Neural progenitor cell (in vitro differentiated cells): ENCODE measurements at regions not wholly inside any gene's neighbourhood (a gene's known extent, or its start where the extent isn't known, plus 50 kb on each side); places are given as distances from the start of the nearest gene placed in this dataset.

Source experiments
- EZH2phosphoT487 ChIP-seq: fragments of 200-600 bp; sonication (generic); IDR thresholded peaks from 2 replicates; pipeline ENCODE4 v1.6.1; 2017; ENCODE audit warnings: antibody characterized with exemption
- TF ChIP-seq, protein P1 (sequence below): fragments of 200-600 bp; sonication (generic); IDR thresholded peaks from 2 replicates; pipeline ENCODE4 v1.5.1; 2017; ENCODE audit warnings: antibody characterized with exemption, mild to moderate bottlenecking

DNA sequence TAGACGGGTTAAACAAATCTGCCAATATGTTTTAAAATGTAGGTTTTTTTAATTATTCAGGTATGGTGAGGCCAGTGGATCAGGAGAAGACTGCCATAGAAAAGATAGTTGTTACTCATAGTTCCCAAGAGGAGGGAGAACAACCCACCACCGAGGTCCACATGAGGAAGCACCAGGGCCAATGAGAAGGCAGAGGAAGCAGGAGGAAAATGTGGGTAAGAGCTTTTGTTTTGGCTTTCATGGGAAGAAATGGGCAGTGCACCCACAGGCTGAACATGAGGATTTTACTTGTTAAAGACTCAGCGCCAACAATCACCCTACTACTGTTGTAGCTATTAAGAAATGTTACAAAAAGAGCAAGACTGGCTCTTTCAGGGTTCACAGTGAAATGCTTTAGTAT, 191.8 kb upstream of the HNMT start:
- TF ChIP-seq, protein P1, sequence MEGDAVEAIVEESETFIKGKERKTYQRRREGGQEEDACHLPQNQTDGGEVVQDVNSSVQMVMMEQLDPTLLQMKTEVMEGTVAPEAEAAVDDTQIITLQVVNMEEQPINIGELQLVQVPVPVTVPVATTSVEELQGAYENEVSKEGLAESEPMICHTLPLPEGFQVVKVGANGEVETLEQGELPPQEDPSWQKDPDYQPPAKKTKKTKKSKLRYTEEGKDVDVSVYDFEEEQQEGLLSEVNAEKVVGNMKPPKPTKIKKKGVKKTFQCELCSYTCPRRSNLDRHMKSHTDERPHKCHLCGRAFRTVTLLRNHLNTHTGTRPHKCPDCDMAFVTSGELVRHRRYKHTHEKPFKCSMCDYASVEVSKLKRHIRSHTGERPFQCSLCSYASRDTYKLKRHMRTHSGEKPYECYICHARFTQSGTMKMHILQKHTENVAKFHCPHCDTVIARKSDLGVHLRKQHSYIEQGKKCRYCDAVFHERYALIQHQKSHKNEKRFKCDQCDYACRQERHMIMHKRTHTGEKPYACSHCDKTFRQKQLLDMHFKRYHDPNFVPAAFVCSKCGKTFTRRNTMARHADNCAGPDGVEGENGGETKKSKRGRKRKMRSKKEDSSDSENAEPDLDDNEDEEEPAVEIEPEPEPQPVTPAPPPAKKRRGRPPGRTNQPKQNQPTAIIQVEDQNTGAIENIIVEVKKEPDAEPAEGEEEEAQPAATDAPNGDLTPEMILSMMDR, result no peak
- TF ChIP-seq EZH2phosphoT487, result no peak
